ENCODE measurements at regions not wholly inside any gene's neighbourhood (a gene's known extent, or its start where the extent isn't known, plus 50 kb on each side); places are given as distances from the start of the nearest gene placed in this dataset.

DNA sequence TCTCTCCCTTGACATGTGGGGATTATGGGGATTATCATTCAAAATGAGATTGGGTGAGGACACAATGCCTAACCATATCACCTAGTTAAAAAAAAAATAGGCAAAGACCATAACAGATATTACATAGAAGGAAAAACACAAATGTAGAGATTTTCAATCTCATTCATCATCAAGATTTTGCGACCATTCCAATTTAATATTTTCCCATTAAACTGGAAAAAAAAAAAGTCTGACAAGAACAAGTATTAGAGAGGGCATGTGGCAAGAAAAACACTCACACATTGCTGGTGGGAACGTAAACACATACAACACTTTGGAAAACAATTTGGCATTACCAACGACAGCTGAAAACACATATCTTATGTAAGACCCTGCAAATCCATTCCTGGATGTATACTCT lies 71.0 kb upstream of the MYCN start:
- no peak for DNase-seq

DNA sequence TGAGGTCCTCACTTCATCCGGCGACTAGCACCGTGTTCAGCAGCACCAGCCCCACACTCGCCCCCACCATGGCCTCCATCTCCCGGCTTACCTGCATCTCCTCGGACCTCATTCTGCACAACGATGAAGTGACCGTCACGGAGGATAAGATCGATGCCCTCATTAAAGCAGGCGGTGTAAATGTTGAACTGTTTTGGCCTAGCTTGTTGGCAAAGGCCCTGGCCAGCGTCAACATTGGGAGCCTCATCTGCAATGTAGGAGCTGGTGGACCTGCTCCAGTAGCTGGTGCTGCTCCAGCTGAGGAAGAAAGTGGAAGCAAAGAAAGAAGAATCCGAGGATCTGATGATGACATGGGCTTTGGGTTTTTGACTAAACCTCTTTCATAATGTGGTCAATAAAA lies 70.5 kb upstream of the MYCN start:
- DNase-seq: no peak

DNA sequence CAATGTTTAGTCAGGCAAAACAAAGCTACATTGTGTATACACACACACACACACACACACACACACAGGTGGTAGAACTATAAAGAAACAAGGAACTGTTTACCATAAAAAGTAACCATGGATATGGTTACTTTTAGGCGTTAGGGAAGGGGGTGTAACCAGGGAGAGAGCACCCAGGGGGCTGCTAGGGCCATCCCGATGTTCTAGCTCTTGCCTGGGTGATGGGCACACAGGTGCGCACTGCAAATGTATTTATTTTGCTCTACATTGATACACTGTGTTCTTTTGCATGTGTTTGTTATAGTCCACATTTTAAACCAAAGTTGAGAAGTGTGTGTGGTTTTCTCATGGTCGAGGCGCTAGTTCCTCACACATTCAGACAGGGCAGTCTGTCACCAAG lies 69.8 kb upstream of the MYCN start:
- no peak for DNase-seq

DNA sequence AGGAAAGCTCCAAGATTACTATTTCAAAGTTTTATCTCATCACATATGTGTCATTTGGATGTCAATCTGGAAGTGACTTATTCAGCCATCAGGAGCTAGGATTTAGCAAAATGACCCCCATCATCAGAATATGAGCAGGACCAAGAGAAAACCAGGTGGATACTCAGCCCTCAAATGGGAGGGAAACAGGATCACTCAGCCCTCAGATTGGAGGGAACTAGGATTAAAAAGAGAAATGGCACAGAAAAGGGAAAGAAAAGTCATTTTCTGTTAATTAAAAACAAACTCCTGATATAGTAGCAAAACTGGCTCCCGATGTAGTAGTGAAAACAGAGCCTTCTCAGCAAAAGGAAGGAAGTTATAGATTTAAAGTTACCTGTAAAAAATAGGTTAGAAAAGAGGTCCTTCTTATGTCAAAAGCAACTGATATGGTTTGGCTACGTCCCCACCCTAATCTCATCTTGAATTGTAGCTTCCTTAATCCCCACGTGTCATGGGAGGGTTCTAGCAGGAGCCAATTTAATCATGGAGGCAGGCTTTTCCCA lies 69.0 kb upstream of the MYCN start:
- DNase-seq: no peak

DNA sequence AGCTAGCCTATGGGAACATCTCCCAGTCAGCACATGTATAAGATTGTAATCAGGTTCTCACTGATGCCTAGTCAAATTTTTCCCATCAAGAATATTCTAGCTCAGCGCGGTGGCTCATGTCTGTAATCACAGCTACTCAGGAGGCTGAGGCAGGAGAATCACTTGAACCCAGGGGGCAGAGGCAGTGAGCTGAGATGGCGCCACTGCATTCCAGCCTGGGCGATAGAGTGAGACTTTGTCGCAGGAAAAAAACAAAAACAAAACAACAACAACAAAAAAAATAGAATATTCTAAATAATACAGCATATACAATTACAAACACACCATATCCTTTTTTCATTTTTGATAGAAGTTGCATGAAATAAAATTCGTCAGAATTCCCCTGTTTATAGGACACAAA lies 67.5 kb upstream of the MYCN start:
- no peak for DNase-seq

DNA sequence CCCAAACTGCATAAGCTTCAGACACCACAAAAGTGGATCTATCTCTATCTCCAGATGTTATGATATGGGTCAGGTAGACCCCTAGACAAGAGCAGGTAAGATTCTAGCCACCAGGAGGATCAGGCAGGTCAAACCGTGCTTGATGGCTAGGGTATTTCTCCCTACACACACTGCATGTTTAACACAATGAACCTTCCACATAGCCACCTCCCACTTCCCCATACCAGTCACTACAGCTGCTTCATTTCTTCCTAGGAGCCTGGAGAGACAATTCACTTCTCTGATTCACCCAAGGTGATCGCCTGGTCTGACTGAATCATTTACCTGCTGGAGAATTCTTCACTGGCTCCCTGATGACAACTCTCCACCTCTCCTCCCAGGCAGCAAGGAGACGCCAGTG lies 66.0 kb upstream of the MYCN start:
- no peak for DNase-seq

DNA sequence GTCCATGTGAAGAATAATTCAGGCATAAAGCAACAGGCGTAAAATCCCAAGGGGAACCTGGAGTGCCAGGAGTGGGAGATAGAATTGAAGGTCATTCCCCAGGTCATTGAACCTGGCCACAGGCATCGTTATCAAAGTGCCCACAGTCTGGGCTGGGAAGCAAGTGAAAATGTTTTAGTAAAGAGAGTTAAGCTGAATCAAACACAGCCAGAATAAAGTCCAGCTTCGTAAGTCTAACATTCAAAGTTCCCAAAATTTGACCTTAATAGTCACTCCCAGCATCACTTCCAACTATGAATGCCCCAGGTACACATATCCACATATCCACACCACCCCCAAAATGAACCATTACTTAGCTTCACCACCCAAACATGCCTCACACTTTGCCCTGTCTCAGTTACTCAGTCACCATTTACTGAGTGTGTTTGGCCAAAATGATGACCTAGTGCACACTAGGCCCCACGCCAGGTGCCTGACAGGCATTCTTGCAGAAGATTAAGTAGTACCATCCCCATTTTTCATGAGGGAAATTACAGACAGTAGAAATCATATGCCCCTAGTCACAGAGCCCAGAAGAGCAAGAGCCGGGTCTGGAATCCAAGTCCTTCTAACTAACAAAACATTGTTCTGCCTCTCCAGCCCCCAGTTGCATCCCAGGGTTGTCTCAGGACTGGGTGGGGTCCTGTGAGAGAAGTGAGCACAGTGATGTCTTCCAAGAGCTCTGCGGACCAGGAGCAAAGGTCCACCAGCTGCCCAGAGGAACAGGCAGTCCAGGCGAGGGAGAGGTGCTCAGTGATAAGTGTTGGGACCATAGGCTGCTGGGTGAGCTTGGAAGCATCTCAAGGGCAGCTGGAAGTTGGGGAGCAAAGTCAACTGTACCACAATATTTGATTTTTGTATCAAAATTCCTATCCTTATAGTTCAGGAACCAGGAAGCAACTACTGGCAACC lies 65.2 kb upstream of the MYCN start:
- no peak for DNase-seq

DNA sequence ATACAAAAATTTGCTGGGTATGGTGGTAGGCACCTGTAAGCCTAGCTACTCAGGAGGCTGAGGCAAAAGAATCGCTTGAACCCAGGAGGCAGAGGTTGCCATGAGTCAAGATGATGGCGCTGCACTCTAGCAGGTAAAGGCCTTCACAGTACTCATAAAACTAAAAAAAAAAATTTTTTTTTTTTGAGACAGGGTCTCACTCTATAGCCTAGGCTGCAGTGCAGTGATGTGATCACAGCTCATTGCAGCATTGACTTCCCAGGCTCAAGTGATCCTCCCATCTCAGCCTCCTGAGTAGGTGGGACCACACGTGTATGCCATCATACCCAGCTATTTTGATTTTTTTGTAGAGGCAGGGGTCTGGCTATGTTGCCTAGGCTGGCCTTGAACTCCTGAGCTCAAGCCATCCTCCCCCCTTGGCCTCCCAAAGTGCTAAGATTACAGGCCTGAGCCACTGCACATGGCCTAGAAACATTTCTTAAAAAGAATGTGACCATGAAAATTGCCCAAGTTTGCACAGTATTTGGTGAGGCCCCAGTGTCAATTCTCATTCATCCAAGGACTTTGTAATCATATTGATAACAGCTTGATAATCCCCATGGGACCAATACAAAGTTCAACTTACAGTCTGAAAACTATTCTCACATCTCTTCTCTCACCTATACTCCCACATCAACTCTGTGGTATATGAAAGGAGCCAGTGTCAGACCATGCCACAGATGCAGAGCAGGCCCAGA lies 64.2 kb upstream of the MYCN start:
- no peak for DNase-seq

DNA sequence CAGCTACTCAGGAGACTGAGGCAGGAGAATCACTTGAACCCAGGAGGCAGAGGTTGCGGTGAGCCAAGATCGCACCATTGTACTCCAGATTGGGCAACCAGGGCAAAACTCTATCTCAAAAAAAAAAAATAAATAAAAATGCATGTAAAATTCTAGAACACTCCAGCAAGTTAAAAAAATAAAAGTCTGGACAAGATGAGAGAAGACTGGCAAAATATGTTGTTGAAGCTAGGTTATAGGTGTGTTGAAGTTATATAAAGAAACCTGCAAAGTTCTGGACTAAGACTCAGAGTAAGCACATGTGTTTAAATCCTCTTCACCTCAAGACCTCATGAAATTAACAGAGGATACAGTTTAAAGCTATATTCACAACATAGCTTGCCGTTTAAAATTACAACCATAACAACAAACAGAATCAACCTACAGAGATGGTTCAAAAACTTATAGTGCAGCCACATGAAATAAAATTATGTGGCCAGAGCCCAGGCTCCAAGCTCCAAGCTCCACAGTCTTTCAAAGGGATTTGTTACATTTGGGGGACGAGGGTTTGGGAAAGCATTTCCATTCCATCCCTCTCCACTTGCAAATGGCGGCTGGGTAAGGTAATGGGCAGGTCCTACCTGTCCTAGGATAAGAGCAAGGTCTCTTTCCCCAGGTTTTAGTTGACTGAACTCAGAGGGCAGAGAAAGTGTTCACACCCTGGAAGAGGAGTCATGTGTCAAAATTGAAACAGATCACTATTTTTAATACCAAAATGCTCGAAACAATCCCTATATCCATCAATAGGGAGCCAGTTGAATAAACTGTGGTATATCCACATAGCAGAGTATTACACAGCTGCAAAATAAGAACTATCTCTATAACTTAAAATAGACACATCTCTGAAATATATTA lies 59.9 kb upstream of the MYCN start:
- DNase-seq: no peak

DNA sequence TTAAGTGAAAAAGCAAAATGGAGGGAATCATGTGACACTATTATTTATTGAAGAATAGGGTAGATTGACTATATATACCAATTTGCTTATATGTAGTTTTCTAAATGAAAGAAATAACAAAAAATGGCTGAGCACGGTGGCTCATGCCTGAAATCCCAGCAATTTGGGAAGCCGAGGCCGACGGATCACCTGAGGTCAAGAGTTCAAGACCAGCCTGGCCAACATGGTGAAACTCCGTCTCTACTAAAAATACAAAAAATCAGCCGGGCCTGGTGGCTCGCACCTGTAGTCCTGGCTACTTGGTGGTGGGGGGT lies 59.3 kb upstream of the MYCN start:
- DNase-seq: no peak

DNA sequence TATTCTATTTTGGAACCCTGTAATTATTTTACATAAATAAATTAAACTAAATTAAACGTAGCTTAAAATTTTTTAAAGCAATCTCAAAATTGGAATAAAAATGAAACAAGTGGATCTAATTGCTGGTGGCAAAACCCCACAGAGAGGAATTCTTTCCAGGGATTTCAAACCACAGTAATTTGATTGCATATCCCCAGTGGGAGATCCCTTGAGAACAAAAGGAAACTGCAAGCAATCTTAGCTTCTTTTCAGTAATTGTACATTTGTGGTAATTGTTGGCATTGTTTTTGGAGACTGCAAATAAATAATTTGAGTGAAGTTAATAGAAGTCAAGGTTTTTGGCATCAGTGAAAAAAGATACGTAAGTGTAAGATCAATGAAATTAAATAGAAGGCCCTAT lies 58.7 kb upstream of the MYCN start:
- no peak for DNase-seq

DNA sequence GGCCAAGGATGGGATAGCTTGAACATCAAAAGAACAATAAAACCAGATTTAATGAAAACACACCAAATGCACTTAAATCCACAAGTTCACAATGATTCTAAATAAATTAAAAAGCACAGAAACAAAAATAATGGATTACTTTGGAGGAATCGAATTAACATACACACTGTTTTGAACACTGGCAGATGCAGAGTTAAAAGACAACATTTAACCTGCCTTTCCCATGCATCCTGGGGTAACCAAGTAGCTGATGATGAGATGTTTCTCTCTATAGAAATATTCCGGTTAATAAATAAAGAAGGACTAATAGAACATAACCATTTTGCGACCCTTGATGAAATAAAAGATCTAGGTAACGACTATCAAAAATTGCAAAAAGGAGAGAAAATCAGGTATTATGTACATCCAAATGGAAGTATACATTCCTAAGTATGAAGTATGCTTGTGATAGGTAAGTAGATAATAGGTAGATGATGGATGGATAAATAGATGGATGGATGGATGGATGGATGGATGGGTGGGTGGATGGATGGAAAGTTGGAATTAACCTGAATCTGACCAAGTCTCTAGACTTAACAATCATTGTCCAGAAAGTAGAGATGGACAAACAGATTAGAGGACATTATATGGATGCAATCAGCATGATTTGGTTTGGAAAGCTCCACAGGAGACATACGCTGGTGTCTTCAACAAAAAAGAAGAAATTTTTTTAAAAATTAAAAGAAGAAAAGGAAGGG lies 57.4 kb upstream of the MYCN start:
- no peak for DNase-seq

DNA sequence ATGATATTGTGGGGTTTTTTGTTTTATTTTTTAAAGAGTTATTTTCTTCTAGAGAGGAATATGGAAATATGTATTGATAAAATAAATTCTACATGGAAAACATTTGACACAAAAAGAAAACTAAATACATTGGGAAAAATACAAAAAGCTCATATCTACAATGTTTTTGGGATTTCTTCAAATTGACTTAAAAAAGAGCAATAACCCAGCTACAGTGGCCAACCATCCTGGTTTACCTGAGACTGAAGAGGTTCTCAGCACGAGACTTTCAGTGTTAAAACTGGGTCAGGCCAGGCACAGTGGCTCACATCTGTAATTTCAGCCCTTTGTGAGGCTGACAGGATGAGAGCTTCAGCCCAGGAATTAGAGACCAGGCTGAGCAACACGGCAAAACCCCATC lies 56.7 kb upstream of the MYCN start:
- no peak for DNase-seq

DNA sequence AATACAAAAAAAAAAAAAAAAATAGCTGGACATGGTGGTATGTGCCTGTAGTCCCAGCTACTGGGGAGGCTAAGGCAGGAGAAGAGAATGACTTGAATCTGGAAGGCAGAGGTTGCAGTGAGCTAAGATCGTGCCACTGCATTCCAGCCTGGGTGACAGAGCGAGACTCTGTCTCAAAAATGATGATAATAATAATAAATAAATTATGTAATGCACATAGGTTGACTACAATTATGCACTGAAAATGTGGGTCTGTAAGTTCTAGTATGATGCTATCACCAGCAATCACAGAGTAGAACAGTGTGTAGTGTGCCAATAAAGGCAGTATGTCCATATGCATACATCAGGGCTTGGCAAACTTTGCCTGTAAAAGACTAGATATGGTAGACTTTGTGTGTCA lies 55.6 kb upstream of the MYCN start:
- DNase-seq: no peak

DNA sequence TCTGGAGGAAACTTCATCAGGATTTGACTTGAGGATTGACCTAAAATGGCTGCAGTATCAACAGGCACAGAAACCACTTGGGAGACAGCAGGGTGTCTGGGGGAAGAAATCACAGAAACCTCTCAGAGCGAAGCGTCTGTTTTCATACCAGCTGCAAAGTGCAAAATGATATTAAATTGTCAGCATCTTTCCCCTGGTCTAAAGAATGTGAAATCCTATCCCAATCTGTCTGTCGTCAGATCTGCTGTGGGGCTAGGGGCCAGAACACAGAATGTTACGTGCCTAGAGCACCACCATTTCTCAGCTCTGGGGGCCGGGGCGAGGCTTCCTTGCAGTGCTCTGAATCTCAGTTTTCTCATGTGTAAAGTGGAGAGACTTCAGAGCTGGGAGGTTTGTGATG lies 54.1 kb upstream of the MYCN start:
- DNase-seq: no peak

DNA sequence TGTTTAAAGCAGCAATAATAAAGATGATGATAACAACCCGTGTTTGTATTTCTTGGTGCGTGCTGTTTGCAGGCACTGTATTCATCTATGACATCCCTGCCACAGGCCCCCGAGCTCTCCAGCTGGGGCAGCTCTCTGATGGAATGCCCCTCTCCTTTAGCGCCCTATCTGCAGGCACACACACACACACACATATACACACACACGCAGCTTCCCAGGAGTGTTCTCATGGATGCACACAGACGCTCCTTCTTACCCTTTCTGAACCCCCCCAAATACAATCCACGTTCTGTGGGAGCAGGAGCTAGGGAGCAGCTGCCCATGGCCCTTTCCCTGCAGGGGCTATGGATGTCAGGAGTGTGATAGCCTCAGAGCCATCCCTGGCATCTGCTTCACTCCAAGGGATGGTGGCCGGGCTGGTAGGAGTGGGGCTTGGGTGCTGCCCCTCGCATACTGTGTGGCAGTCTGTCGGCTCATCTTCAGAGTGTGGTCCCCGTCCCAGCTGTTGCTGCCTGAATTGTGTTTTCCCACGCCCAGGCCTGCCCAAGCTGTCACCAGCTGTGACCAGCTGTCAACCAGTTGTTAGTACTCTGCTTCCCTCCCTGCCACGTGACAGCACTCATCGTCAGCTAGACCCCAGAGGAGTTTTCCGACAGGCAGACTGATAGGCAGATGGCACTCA lies 50.8 kb upstream of the MYCN start:
- no peak for DNase-seq

DNA sequence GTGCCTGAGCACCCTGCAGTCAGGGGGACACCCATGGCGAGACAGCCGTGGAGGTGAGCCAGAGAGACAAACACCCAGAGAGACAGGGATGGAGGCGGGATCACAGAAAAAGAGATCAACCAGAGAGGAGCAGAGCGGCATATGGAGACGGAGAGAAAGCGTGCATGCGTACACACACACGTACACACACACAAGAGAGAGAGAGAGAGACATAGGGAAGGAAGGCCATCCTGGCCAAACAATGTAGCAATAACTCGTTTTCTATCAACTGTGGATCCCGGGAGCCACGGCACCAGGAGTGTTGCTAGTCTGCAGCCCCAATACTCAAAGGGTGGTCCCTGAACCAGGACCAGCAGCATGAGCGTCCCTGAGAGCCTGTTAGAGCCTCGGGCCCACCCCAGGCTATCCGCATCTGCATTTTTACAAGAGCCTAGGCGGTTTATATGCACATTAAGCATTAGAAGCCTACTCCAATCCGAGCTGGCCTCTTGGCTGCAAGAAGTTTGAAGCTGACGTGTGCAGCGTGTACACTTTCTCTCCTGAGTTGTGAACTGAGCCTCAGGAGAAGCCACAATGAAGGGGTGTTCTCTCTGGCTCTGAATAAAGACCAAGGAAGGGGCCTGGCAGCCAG lies 50.1 kb upstream of the MYCN start:
- DNase-seq: no peak
